ENCODE measurements at regions not wholly inside any gene's neighbourhood (a gene's known extent, or its start where the extent isn't known, plus 50 kb on each side); places are given as distances from the start of the nearest gene placed in this dataset.

- no peak for TF ChIP-seq CTCF (optimal IDR thresholded peaks at IDR 0.05 in 1 of 3, IDR thresholded peaks at IDR 0.05 in 1 of 3, conservative IDR thresholded peaks at IDR 0.05 in 1 of 3; ENCODE audit: extremely low read depth in 1 of 3, insufficient read depth in 2 of 3, low read length in 3 of 3)
- no peak for TF ChIP-seq EZH2 (IDR thresholded peaks at IDR 0.05; ENCODE audit: low read length)
These were observed 149.6 kb upstream of the C9orf72 start for GRCh38 chr9:27722866-27723265.

Measured in keratinocyte (primary cell).